ENCODE measurements at regions not wholly inside any gene's neighbourhood (a gene's known extent, or its start where the extent isn't known, plus 50 kb on each side); places are given as distances from the start of the nearest gene placed in this dataset.
"Not testable (repeated sequence)": the region's sequence is repeated elsewhere in the genome, so short reads cannot be mapped to it uniquely, and the experiment has no call there.

DNA sequence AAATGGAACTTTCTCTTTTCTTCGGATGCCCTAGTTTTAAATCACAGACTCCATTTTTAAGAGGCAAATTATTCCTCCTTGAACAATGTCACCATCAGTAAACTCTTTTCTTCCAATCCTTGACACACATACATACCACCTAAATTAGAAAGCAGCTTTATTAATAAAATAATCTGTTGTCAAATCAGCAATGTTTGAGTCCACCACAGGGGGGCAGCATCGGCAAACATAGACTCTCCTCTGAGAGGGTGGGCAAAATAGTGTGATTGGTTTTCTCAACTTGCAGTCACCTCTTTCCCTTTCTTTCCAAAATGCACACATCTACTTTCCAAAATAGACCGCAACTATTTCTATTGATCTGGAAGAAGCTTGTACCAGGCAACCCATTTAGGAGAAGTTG is 438.4 kb upstream of the OR4E1 start:
- Histone ChIP-seq H3K9me3 (no peaks in the 10 kb centered on the region), H3K4me3 (no peak overlapping the region), H3K27me3 (no peaks in the 10 kb centered on the region), H3K4me1 (no peaks in the 10 kb centered on the region), H3K36me3 (no peaks in the 10 kb centered on the region), H3K27ac (no peak overlapping the region)
- no peak for TF ChIP-seq EP300 (IDR thresholded peaks at IDR 0.05)
- no peak for TF ChIP-seq POLR2AphosphoS5 (IDR thresholded peaks at IDR 0.05)
- TF ChIP-seq CTCF (IDR thresholded peaks at IDR 0.05): no peak
- TF ChIP-seq POLR2A (IDR thresholded peaks at IDR 0.05): no peak
- DNase-seq (ENCODE audit: low spot score in 2 of 2): no peak
- 70% methylated on average over 3 of the region's 3 CpGs for WGBS

DNA sequence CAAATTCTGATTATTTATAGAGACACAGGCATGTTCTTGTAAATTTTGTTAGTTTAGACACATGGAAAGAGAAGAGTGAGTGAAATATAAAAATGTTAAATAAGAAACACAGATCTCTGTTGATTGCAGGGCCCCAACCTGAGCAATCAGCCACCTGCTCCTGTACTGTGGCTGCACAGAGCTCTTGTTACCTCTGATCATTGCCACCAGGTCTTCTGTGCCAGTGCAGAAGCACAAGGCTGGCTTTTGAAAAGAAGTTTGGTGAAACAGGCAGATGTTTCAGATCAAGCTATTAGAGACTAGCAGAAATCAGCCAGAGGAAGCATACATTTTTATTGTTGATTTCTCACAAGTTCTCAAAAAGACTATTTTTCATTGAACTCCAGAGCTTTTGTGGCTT is 434.1 kb upstream of the OR4E1 start:
- Histone ChIP-seq H3K9me3 (no peaks in the 10 kb centered on the region), H3K27me3 (no peaks in the 10 kb centered on the region), H3K4me1 (no peaks in the 10 kb centered on the region), H3K4me3 (no peak overlapping the region), H3K27ac (no peak overlapping the region), H3K36me3 (no peaks in the 10 kb centered on the region)
- TF ChIP-seq POLR2AphosphoS5 (IDR thresholded peaks at IDR 0.05) (no peak), EP300 (IDR thresholded peaks at IDR 0.05) (no peak), CTCF (IDR thresholded peaks at IDR 0.05) (no peak), POLR2A (IDR thresholded peaks at IDR 0.05) (no peak)
- DNase-seq (ENCODE audit: low spot score in 2 of 2): no peak

DNA sequence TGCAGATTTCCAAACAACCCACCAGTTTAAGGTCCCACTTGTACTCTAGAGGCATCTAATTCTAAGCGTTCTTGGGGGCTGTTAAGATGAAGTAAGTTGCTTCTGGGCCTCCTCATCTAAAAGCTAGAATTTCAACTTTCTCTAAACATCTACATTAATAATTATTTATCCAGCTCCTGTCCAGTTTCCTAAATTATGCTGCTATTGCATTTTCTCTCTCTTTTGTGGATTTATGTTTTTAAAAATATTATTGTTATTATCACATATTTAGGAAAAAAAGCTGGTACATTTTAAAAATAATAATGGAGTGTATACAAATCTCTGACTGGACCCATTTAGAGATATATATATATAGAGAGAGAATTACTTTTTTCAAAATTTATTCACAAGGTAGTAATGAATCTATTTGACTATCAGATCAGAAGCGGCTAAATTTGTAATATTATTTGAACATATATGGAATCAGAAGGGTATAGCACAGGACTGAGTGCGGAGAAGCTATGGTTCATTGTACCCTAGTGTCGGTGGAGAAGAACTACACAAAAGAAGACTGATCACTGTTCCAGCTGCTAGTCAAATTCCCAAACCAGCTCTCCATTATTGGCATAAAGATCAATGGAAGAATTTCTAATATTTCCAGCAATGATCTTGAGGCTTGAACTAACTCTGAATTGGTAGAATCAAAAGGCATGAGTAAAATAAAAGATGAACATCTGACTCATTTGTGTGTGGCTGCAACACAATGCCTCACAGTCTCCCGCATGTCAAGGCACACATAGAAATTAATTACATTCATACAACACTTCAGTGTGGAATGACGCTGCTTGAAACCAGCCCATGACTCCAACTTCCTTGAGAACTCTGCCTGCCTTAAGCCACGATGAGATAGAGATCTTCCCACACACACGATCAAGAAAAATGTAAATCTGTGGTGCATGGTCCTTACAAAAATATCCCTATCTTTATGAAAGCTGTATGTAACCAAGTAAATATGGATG is 433.4 kb upstream of the OR4E1 start:
- TF ChIP-seq POLR2AphosphoS5 (IDR thresholded peaks at IDR 0.05) (no peak), EP300 (IDR thresholded peaks at IDR 0.05) (no peak), CTCF (IDR thresholded peaks at IDR 0.05) (no peak), POLR2A (IDR thresholded peaks at IDR 0.05) (no peak)
- Histone ChIP-seq H3K27ac (no peak overlapping the region), H3K4me1 (no peaks in the 10 kb centered on the region), H3K27me3 (no peaks in the 10 kb centered on the region), H3K4me3 (no peak overlapping the region), H3K9me3 (no peaks in the 10 kb centered on the region), H3K36me3 (no peaks in the 10 kb centered on the region)
- no peak for DNase-seq (ENCODE audit: low spot score in 2 of 2)
- WGBS: 60% methylated on average over 8 of the region's 8 CpGs

DNA sequence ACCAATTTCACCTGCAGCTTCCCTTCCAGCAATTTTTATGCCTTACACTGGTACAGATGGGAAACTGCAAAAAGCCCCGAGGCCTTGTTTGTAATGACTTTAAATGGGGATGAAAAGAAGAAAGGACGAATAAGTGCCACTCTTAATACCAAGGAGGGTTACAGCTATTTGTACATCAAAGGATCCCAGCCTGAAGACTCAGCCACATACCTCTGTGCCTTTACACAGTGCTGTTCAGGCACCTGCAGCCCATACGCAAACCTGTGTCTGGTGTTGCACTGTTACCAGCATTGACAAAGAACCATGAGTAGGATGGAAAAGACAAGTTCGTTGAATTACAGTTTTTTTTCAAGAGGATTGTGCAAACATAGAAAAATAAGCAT is 432.0 kb upstream of the OR4E1 start:
- H3K4me3 ChIP-seq: no peak overlapping the region
- no peak overlapping the region for H3K27ac ChIP-seq
- H3K4me1 ChIP-seq: no peaks in the 10 kb centered on the region
- no peak for DNase-seq (ENCODE audit: low spot score in 2 of 2)
- no peaks in the 10 kb centered on the region for H3K9me3 ChIP-seq
- 62% methylated on average over 4 of the region's 4 CpGs for WGBS
- no peaks in the 10 kb centered on the region for H3K36me3 ChIP-seq
- no peak for TF ChIP-seq CTCF (IDR thresholded peaks at IDR 0.05)
- H3K27me3 ChIP-seq: no peaks in the 10 kb centered on the region

DNA sequence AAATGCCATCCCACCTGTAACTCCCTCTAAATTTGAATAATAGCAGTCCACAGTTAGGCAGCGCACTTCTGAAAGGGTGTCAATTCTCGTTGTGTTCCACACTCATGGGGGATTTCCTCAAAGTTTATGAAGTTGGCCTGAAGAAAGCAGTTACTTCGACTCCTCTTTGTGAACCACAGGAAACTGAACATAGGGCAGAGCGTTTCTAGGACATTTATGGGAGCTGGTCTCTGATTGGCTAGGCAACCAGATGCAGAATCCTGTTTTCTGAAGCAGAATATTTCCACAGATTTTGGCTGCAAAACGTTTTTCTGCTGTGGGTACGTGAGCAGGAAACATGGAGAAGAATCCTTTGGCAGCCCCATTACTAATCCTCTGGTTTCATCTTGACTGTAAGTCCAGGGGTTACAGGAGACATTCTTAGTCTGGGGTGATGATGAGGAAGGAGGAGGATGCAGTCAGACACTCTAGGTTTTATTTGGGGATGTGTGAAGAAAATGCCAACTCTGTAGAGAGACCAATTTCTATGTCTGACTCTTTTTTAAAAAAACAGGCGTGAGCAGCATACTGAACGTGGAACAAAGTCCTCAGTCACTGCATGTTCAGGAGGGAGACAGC is 431.5 kb upstream of the OR4E1 start:
- TF ChIP-seq POLR2AphosphoS5 (IDR thresholded peaks at IDR 0.05): no peak
- no peak for TF ChIP-seq EP300 (IDR thresholded peaks at IDR 0.05)
- no peak for TF ChIP-seq POLR2A (IDR thresholded peaks at IDR 0.05)
- TF ChIP-seq CTCF (IDR thresholded peaks at IDR 0.05): no peak
- H3K27me3 ChIP-seq: no peaks in the 10 kb centered on the region
- H3K9me3 ChIP-seq: no peaks in the 10 kb centered on the region
- no peak for DNase-seq (ENCODE audit: low spot score in 2 of 2)
- no peaks in the 10 kb centered on the region for H3K4me1 ChIP-seq
- no peak overlapping the region for H3K4me3 ChIP-seq
- no peak overlapping the region for H3K27ac ChIP-seq
- WGBS: 48% methylated on average over 8 of the region's 8 CpGs
- H3K36me3 ChIP-seq: no peaks in the 10 kb centered on the region

GRCh38 chr14:22100764-22101120 is 427.1 kb upstream of the OR4E1 start:
- not testable (repeated sequence) for H3K27me3 ChIP-seq; H3K27ac ChIP-seq; H3K36me3 ChIP-seq; H3K4me1 ChIP-seq; H3K4me3 ChIP-seq; H3K9me3 ChIP-seq; DNase-seq (ENCODE audit: low spot score in 2 of 2)
- 93% methylated on average over 13 of the region's 13 CpGs for WGBS
